IPS-20b (cell line): ENCODE measurements at regions not wholly inside any gene's neighbourhood (a gene's known extent, or its start where the extent isn't known, plus 50 kb on each side); places are given as distances from the start of the nearest gene placed in this dataset.

ENCODE experiments used
- H3K27ac ChIP-seq: one replicate; pipeline ENCODE4 v1.5.1; 2013; ENCODE audit warnings: low read length
- H3K27me3 ChIP-seq: 2 replicates; pipeline ENCODE4 v1.6.1; 2013; ENCODE audit warnings: mild to moderate bottlenecking, low read length, inconsistent platforms; ENCODE audit not compliant: insufficient read depth
- H3K36me3 ChIP-seq: 2 replicates; pipeline ENCODE4 v1.6.1; 2013; ENCODE audit warnings: low read depth, mild to moderate bottlenecking, inconsistent platforms, low read length, moderate library complexity; ENCODE audit not compliant: insufficient read depth
- H3K4me1 ChIP-seq: 2 replicates; pipeline ENCODE4 v1.6.1; 2013; ENCODE audit warnings: mild to moderate bottlenecking, control low read depth, inconsistent platforms, low read length, moderate library complexity; ENCODE audit not compliant: insufficient read depth
- H3K4me3 ChIP-seq: 2 replicates; pipeline ENCODE4 v1.5.1; 2013; ENCODE audit warnings: mild to moderate bottlenecking, low read length, inconsistent platforms
- H3K9ac ChIP-seq: 2 replicates; pipeline ENCODE4 v1.6.1; 2013; ENCODE audit warnings: low read depth, mild to moderate bottlenecking, inconsistent platforms, low read length, moderate library complexity
- H3K9me3 ChIP-seq: 2 replicates; pipeline ENCODE4 v1.6.1; 2013; ENCODE audit warnings: mild to moderate bottlenecking, low read depth, low read length, inconsistent platforms; ENCODE audit not compliant: insufficient read depth

DNA sequence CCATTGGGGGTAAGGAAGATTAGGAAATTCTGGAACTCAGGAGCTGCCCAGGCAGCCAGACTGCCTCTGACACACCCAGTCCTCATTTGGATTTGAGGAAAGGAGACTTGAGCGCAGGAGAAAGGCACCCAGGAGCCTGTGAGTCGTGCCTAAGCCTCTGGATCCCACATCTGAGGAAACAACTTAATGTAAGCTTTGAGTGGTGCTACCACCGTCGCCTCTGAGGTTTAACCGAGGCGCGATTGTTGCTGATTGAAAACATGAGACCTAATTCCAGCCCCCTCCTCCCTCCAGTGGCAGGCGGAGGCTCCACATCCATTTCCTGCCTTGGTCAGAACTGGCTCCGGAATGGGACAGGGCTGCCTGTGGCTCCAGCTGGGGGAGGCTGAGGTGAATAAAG, 176.7 kb upstream of the PKDCC start:
- Histone ChIP-seq H3K27ac (no peak overlapping the region), H3K9me3 (no peaks in the 10 kb centered on the region), H3K36me3 (no peaks in the 10 kb centered on the region), H3K4me3 (no peak overlapping the region), H3K27me3 (peaks cover 9% of the 10 kb centered on the region; the same call in 1 of the 2 replicates), H3K9ac (no peak overlapping the region), H3K4me1 (peaks cover 3% of the 10 kb centered on the region; the same call in 1 of the 2 replicates)

DNA sequence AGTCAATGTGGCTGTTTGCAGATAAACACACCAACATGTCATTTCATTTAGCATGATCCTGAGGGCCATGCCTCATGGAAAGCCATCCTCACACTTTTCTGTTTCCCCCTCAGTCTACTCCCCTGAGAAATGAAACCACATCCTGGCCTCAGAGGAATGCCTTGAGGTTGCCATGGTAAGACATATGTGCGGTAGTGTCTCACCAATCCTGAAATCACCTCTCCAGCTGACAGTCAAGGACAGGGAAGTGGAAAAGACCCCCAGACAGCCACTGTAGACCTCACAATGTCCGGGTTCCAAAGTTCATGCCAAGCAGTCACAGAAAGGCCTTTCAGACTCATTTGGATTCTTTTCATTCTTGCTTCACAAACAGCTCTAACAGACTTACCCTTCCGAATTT, 175.2 kb upstream of the PKDCC start:
- Histone ChIP-seq H3K9me3 (no peaks in the 10 kb centered on the region), H3K4me3 (no peak overlapping the region), H3K36me3 (no peaks in the 10 kb centered on the region), H3K27me3 (peaks cover 9% of the 10 kb centered on the region; the same call in 1 of the 2 replicates), H3K4me1 (peaks cover 3% of the 10 kb centered on the region; the same call in 1 of the 2 replicates), H3K9ac (no peak overlapping the region), H3K27ac (no peak overlapping the region)

DNA sequence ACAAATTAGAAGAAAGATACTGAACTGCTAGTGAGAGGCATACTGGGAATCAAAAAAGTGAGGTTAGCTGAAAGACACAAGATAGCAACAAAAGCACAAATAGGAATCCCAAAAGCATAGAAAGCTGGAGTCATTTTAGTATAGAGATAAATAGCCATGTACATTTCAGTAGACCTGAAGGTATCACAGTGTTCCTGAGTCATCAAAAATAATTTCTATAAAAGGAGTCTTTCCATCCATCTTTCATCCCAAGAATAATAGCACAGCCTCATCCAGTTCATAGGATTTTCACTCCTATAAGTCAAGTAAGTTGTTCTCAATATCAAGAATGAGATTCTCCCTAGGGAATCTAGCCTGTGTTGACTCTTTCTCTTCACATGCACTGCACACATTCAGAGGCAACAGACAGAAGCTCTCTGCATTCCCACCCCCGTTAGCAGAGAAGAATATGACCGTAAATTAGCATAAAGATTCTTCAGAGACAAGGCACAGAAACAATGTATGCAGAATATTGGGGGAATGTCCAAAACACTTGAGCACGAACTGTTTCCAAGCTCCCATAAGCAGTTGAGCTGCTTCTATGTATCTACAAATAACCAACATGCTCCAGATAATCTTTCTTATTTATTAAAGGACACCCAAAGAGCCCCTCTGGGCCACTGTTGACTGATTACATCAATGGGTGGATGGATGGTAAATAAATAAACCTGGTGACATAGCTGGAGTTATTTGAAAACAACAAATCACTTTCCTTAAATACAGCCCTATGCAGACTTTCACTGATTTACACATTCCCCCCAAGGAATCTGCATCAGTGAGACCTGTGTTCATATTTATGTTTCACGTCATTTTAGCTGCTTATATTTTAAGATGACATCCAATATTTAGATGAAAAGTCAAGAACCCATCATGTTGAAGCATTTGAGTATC, 174.5 kb upstream of the PKDCC start:
- Histone ChIP-seq H3K4me3 (no peak overlapping the region), H3K9ac (no peak overlapping the region), H3K36me3 (no peaks in the 10 kb centered on the region), H3K4me1 (peaks cover 3% of the 10 kb centered on the region; the same call in 1 of the 2 replicates), H3K27ac (no peak overlapping the region), H3K9me3 (no peaks in the 10 kb centered on the region), H3K27me3 (peaks cover 9% of the 10 kb centered on the region; the same call in 1 of the 2 replicates)

DNA sequence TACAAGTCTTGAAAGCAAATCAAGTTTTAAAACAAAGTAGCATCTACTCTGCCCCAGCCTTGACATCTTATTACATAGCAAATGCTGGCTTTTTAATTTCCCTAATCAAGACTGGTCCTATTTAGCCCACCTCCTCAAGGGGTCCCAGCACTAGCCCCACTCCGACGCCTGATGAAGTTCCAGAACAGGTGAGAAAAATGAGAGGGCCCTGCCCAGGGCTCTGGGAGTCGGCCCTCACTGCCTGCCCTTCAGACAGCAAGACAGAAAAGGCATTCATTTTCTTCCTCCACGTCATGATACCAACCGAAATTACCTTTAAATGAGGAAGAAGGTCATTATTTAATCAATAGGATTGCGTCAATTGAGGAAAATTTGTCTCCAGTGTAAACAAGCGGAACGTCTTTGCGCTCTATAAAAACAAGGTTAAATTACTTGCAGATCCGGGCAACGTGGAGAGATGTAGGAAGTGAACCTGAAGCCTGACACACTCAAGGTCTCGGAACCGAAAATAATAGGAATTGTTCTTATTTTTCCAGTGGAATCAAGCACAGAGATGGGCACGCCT, 170.6 kb upstream of the PKDCC start:
- Histone ChIP-seq H3K9me3 (no peaks in the 10 kb centered on the region), H3K36me3 (no peaks in the 10 kb centered on the region), H3K4me3 (no peak overlapping the region), H3K4me1 (no peaks in the 10 kb centered on the region; the same call in 1 of the 2 replicates), H3K27ac (no peak overlapping the region), H3K9ac (no peak overlapping the region), H3K27me3 (no peaks in the 10 kb centered on the region)

DNA sequence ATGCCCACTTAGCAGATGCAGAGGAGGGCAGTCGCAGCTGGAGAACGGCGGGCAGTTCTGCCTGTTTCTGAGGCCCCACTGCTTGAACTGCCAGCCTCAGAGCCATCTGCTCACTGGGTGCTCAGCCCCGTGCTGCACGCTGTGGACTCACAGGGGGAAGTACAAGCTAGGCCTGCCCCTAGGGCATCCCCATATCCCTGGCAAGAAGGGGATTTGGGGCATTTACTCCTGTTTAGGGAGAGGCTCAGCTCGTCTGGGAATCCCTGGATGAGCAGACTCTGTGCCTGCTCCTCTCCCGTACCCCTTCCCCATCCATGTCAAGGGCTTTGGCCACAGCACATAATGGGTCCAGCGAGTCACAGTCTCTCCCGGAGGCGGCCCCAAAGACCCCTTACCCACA, 169.8 kb upstream of the PKDCC start:
- Histone ChIP-seq H3K4me1 (no peaks in the 10 kb centered on the region; the same call in 1 of the 2 replicates), H3K36me3 (no peaks in the 10 kb centered on the region), H3K9ac (no peak overlapping the region)

DNA sequence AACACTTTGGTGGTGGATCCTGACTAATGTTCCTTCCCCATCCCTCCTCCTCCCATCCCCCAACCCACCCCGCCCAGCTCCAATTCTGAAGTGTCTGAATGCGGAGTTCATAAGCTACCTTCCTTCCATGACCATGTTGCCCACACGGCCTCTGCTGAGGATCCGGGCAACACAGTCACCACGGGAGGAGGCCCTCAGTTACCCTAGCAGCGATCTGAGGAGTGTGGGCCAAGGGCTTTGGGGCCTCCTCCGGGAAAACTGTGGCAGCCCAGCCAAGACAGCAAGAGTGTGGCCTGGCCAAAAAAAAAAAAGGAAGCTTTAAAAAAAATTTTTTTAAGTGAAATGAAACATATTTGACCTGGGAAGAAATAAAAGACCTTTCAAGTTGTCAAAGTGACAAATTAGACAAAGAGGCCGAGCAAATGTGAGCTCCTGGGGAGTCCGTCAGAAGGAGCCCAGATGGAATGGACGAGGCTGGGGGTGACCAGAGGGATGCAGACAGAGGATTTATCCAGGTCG, 169.0 kb upstream of the PKDCC start:
- Histone ChIP-seq H3K9ac (no peak overlapping the region), H3K4me3 (no peak overlapping the region), H3K27me3 (no peaks in the 10 kb centered on the region), H3K27ac (no peak overlapping the region), H3K9me3 (no peaks in the 10 kb centered on the region), H3K4me1 (no peaks in the 10 kb centered on the region; the same call in 1 of the 2 replicates), H3K36me3 (no peaks in the 10 kb centered on the region)

More for the DNA sequence above, 169.8 kb upstream of the PKDCC start:
- no peak overlapping the region for H3K4me3 ChIP-seq
- H3K27ac ChIP-seq: no peak overlapping the region
- H3K27me3 ChIP-seq: no peaks in the 10 kb centered on the region
- H3K9me3 ChIP-seq: no peaks in the 10 kb centered on the region

DNA sequence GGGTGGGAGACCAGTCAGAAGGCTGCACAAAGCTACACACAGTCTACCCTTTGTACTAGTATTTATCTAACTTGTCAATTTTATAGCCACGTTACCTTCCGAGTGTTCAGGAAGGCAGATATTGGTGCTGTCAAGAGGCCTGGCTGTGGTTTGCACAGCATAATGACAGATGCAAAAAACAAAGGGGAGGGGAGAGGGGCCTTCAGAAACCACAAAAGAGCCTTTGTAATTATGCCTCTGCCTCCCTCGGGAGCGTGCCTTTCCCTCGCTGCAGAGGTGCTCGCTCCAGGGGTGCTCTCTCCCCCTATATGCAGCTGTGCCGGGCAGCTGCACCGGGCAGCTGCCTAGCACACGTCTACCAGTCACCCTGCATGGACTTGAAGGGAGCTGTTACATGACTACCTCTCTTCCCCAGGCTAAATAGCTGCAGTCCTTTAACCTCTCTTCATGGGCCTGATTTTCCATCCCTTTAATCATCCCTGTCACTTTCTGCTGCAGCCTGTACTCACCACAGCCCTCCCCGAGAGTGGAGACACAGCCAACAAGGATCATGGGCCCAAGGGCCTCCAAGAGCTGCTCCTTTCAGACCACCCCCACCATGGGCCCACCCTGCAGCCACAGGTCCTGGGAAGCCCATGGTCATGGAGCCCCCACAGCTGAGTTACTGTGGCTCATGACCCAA, 168.4 kb upstream of the PKDCC start:
- H3K9me3 ChIP-seq: no peaks in the 10 kb centered on the region
- no peak overlapping the region for H3K9ac ChIP-seq
- no peaks in the 10 kb centered on the region for H3K27me3 ChIP-seq
- H3K36me3 ChIP-seq: no peaks in the 10 kb centered on the region
- no peak overlapping the region for H3K27ac ChIP-seq
- no peak overlapping the region for H3K4me3 ChIP-seq
- H3K4me1 ChIP-seq: no peaks in the 10 kb centered on the region; the same call in 1 of the 2 replicates

DNA sequence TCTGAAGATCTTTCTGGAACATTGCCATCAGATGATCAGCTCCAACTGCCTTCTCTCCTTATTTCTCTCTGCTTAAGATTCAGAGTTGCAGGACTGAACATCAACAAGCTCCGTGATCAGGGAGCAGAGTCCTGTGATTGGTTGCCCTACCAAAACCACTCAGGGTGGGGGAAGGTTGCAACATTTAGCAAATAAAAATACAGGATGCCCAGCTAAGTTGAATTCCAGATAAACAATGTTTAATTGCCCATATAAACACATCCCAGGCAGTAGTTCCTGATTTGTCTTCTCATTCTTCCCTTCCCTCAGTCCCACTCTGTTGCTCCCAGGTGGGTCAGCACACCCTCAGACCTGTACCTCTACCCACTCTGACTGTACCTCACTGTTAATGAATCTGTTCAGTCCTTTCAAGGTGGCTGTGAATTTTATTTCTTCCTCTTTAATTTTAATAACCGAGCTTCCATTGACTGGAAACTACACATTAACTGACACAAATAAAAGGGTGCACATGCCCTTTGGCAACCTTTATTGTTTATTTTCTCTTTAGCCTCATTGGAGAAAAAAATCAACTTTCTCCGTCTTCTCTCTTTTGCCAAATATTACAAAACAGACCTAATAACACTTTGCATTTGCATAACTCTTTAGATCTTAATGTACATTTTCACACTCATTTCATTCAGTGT, 167.1 kb upstream of the PKDCC start:
- H3K9ac ChIP-seq: no peak overlapping the region
- H3K27ac ChIP-seq: no peak overlapping the region
- H3K27me3 ChIP-seq: no peaks in the 10 kb centered on the region
- no peaks in the 10 kb centered on the region for H3K9me3 ChIP-seq
- H3K36me3 ChIP-seq: no peaks in the 10 kb centered on the region
- no peaks in the 10 kb centered on the region; the same call in 1 of the 2 replicates for H3K4me1 ChIP-seq
- H3K4me3 ChIP-seq: no peak overlapping the region

DNA sequence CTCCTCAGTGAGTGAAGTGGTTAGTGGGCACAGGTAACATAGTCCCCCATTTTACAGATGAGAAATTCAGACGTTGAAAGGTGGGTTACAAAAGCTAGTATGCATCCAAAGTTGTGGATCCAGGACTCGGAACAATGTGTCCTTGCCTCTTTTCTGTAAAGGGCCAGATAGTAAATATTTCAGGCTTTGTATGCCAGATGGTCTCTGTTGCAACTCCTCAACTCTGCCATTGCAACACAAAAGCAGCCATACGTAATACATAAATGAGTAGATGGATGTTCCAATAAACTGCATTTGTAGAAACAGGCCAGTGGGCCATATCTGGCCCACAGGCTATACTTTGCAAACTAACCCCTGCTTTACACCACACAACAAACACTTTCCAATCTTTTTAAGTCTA, 166.6 kb upstream of the PKDCC start:
- H3K4me3 ChIP-seq: no peak overlapping the region
- no peaks in the 10 kb centered on the region for H3K27me3 ChIP-seq
- H3K4me1 ChIP-seq: no peaks in the 10 kb centered on the region; the same call in 1 of the 2 replicates
- no peaks in the 10 kb centered on the region for H3K9me3 ChIP-seq
- H3K27ac ChIP-seq: no peak overlapping the region
- no peak overlapping the region for H3K9ac ChIP-seq
- no peaks in the 10 kb centered on the region for H3K36me3 ChIP-seq

DNA sequence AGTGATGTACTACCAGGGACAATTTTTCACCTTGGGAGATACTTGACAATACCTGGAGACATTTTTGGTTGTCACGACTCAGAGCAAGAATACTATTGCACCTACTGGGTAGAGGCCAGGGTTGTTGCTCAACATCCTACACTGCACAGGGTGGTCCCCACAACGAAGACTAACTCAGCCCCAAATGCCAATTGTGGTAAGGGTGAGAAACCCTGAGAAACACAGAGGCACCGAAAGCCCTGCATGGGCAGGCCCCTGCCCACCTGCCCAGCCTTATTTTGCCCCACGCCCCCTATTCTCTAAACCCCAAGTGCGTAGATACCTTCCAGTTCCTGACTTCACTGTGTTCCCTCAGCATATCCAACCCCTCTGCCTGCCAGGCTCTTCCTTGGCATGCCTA, 163.1 kb upstream of the PKDCC start:
- no peaks in the 10 kb centered on the region for H3K9me3 ChIP-seq
- no peaks in the 10 kb centered on the region for H3K27me3 ChIP-seq
- no peaks in the 10 kb centered on the region; the same call in 1 of the 2 replicates for H3K4me1 ChIP-seq
- no peak overlapping the region for H3K4me3 ChIP-seq
- H3K27ac ChIP-seq: no peak overlapping the region
- no peaks in the 10 kb centered on the region for H3K36me3 ChIP-seq
- no peak overlapping the region for H3K9ac ChIP-seq

DNA sequence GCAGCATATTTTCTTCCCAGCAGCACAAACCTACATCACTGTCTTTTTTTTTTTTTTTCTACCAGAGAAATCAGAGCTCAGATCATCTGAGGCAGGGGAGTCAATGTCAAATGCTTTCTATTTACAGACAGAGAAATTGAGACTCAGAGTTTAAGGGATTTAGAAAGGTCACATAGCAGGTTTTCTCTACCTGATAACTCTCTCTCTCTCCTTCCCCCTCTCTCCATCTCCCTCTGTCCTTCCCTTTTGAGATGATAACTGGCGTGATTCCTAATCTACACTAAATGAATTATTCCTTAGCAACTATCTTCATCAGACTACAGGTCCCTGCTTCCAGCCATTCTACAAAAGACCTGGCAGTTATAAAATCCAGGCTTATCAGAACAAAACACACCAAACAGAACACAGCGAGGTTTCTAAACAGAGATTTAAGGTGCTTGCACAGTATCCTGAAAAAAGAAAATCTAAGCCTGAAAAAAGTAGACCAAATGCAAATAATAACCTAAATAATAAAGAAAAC, 161.6 kb upstream of the PKDCC start:
- Histone ChIP-seq H3K4me3 (no peak overlapping the region), H3K36me3 (no peaks in the 10 kb centered on the region), H3K9ac (no peak overlapping the region)

More for the DNA sequence above, 161.6 kb upstream of the PKDCC start:
- Histone ChIP-seq H3K9me3 (no peaks in the 10 kb centered on the region), H3K4me1 (no peaks in the 10 kb centered on the region), H3K27ac (no peak overlapping the region), H3K27me3 (no peaks in the 10 kb centered on the region)
